Neural cell (in vitro differentiated cells): ENCODE measurements at regions not wholly inside any gene's neighbourhood (a gene's known extent, or its start where the extent isn't known, plus 50 kb on each side); places are given as distances from the start of the nearest gene placed in this dataset.

Experiments used
- CTCF ChIP-seq: fragments of 450-650 bp; IDR thresholded peaks from 2 replicates; pipeline ENCODE4 v1.5.1; 2014; ENCODE audit warnings: antibody characterized with exemption, mild to moderate bottlenecking, moderate library complexity; ENCODE audit not compliant: poor library complexity, severe bottlenecking
- EP300 ChIP-seq: fragments of 450-650 bp; conservative IDR thresholded peaks from 2 replicates; pipeline ENCODE4 v1.6.1; 2014; ENCODE audit warnings: antibody characterized with exemption, mild to moderate bottlenecking, moderate library complexity; ENCODE audit not compliant: poor library complexity, severe bottlenecking
- EZH2 ChIP-seq: fragments of 200-600, 300-800 bp; shearing (Covaris generic), sonication (generic); IDR thresholded peaks from 2 replicates; pipeline ENCODE4 v1.6.1; 2014; ENCODE audit warnings: antibody characterized with exemption, low read length, borderline replicate concordance, mild to moderate bottlenecking; ENCODE audit not compliant: insufficient read depth, poor library complexity, severe bottlenecking
- POLR2AphosphoS5 ChIP-seq: IDR thresholded peaks from 2 replicates; pipeline ENCODE4 v1.6.1; 2012
- RAD21 ChIP-seq: fragments of 450-650 bp; conservative IDR thresholded peaks from 2 replicates; pipeline ENCODE4 v1.6.1; 2014; ENCODE audit warnings: antibody characterized with exemption, mild to moderate bottlenecking, moderate library complexity
- REST ChIP-seq: IDR thresholded peaks from 2 replicates; pipeline ENCODE4 v1.6.1; 2012; ENCODE audit warnings: borderline replicate concordance
- SMC3 ChIP-seq: fragments of 450-650 bp; conservative IDR thresholded peaks from 2 replicates; pipeline ENCODE4 v1.6.1; 2014; ENCODE audit warnings: antibody characterized with exemption, mild to moderate bottlenecking, moderate library complexity; ENCODE audit not compliant: poor library complexity
- TAF1 ChIP-seq: IDR thresholded peaks from 2 replicates; pipeline ENCODE4 v1.6.1; 2012; ENCODE audit warnings: low read depth

- TF ChIP-seq CTCF, result no peak
- no peak for TF ChIP-seq EZH2
- no peak for TF ChIP-seq POLR2AphosphoS5
- no peak for TF ChIP-seq TAF1
- no peak for TF ChIP-seq RAD21
- no peak for TF ChIP-seq EP300
- TF ChIP-seq SMC3, result no peak
- no peak for TF ChIP-seq REST
Measured at GRCh38 chr15:59936741-59937140, 67.4 kb upstream of the FOXB1 start.
